Calu3 (cell line): ENCODE measurements at regions not wholly inside any gene's neighbourhood (a gene's known extent, or its start where the extent isn't known, plus 50 kb on each side); places are given as distances from the start of the nearest gene placed in this dataset.

Experiments used
- BruUV-seq: library from RNA; stranded (reverse); fragments of 400-500 nt; replicated peaks from 2 replicates; lab custom pipeline; 2021; lab: Mats Ljungman, UMichigan
- CTCF ChIA-PET: fragments of 300-600 bp; sonication (Branson Sonifier 250); formaldehyde crosslinking; loops from one replicate; lab custom pipeline; 2022; ENCODE audit warnings: antibody characterized with exemption; lab: Charles Lee
- DNase-seq: peaks from one replicate; pipeline ENCODE4 v3.0.0; 2022
- H3K27ac Mint-ChIP-seq: one replicate; pipeline ENCODE4 v1.8.0; 2022; ENCODE audit warnings: mixed read lengths; ENCODE audit not compliant: unreplicated experiment
- H3K27me3 Mint-ChIP-seq: one replicate; pipeline ENCODE4 v1.8.0; 2022; ENCODE audit warnings: mixed read lengths; ENCODE audit not compliant: unreplicated experiment
- H3K36me3 Mint-ChIP-seq: one replicate; pipeline ENCODE4 v1.8.0; 2022; ENCODE audit warnings: mild to moderate bottlenecking, moderate library complexity, mixed read lengths; ENCODE audit not compliant: insufficient read depth, unreplicated experiment
- H3K4me1 Mint-ChIP-seq: one replicate; pipeline ENCODE4 v1.8.0; 2022; ENCODE audit warnings: mild to moderate bottlenecking, low read depth, mixed read lengths; ENCODE audit not compliant: unreplicated experiment
- H3K4me3 Mint-ChIP-seq: one replicate; pipeline ENCODE4 v1.8.0; 2022; ENCODE audit warnings: mild to moderate bottlenecking, low read depth, moderate library complexity, mixed read lengths; ENCODE audit not compliant: unreplicated experiment
- H3K9me3 Mint-ChIP-seq: one replicate; pipeline ENCODE4 v1.8.0; 2022; ENCODE audit warnings: low read depth, mixed read lengths; ENCODE audit not compliant: unreplicated experiment
- intact Hi-C: fragments of 100-400 bp; cut with micrococcal nuclease; formaldehyde crosslinking; loops from one replicate; pipeline ENCODE4 v1.10.0; 2022; ENCODE audit not compliant: unreplicated experiment
- TF ChIP-seq, protein P1 (sequence below): fragments of 200-600 bp; IDR thresholded peaks from one replicate; pipeline ENCODE4 v1.8.0; 2022; ENCODE audit warnings: antibody characterized with exemption; ENCODE audit not compliant: unreplicated experiment

DNA sequence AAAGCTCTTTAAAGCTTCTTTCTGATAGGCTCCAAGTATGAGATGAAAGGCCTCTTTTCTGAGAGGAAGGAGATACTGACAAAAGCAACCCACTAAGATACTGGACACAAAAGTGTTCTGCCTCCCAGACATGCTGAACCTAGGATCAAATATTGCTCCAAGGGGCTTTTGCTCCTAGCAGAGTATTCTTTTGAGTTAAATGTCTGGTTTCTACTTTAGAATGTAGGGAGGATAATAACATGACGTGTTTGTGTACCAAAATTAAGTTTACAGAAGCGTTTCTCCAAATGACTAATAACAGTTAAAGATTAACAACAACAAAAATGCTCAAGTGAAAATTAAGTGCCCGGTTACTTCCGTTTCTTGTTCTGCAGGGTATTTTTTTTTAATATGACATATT, 2293.3 kb upstream of the C9orf72 start:
- CTCF ChIA-PET = no interaction called here
- H3K27me3 Mint-ChIP-seq = no peaks in the 10 kb centered on the region
- no peaks in the 10 kb centered on the region for H3K36me3 Mint-ChIP-seq

DNA sequence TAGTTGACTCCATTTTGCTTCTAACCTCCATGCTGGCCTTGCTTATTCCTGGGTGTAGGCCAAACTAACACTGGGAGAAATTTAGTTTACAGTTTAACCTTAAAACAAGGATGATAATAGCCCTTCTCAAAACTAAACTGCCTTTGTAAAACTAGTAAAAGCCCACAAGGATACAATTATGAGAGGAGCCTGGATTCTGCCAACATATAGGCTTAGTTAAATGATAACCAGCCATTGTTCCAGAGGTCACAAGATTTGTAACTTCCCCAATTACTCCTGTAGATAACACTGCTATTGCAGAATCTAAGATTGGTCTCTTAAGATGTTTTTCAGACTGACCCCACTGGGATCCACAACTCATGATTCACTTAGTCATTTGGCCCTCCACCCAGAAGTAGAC, 2300.3 kb upstream of the C9orf72 start:
- TF ChIP-seq, protein P1, sequence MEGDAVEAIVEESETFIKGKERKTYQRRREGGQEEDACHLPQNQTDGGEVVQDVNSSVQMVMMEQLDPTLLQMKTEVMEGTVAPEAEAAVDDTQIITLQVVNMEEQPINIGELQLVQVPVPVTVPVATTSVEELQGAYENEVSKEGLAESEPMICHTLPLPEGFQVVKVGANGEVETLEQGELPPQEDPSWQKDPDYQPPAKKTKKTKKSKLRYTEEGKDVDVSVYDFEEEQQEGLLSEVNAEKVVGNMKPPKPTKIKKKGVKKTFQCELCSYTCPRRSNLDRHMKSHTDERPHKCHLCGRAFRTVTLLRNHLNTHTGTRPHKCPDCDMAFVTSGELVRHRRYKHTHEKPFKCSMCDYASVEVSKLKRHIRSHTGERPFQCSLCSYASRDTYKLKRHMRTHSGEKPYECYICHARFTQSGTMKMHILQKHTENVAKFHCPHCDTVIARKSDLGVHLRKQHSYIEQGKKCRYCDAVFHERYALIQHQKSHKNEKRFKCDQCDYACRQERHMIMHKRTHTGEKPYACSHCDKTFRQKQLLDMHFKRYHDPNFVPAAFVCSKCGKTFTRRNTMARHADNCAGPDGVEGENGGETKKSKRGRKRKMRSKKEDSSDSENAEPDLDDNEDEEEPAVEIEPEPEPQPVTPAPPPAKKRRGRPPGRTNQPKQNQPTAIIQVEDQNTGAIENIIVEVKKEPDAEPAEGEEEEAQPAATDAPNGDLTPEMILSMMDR = no peak
- DNase-seq = no peak
- BruUV-seq = no TSS peak
- Mint-ChIP-seq H3K36me3 (peaks cover 10% of the 10 kb centered on the region), H3K4me1 (peaks cover 9% of the 10 kb centered on the region), H3K4me3 (no peak overlapping the region), H3K9me3 (no peaks in the 10 kb centered on the region), H3K27ac (peak overlapping the region; percentile 69), H3K27me3 (no peaks in the 10 kb centered on the region)
- CTCF ChIA-PET = no interaction called here
- intact Hi-C loops = no loop called here

More for the DNA sequence above, 2293.3 kb upstream of the C9orf72 start:
- intact Hi-C loops = no loop called here
- Mint-ChIP-seq H3K9me3 (no peaks in the 10 kb centered on the region), H3K4me3 (no peak overlapping the region), H3K27ac (no peak overlapping the region), H3K4me1 (peaks cover 9% of the 10 kb centered on the region)
- TF ChIP-seq, protein P1 = no peak
- BruUV-seq = no TSS peak
- no peak for DNase-seq

DNA sequence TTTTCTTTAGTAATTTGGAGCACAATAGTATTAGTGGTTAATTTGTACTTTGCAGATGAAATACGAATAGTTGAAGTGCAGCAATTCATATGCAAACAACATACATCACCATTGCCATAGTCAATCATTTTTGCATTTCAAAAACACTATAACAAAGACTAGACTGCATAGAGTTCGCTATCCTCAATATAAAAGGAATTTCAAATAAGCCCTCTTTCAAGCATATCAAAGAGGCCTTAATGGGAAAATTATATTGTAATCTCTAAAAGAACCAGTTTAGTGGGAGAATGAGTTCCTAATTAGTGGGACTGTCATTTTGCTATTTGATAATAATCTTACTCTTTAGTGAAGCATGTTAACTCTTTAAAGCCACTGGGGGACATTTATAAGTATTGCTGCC, 2302.3 kb upstream of the C9orf72 start:
- Mint-ChIP-seq H3K4me3 (no peak overlapping the region), H3K9me3 (no peaks in the 10 kb centered on the region), H3K27ac (no peak overlapping the region), H3K27me3 (no peaks in the 10 kb centered on the region), H3K36me3 (peaks cover 10% of the 10 kb centered on the region), H3K4me1 (peaks cover 9% of the 10 kb centered on the region)
- intact Hi-C loops = no loop called here
- CTCF ChIA-PET = no interaction called here
- DNase-seq = no peak
- BruUV-seq = no TSS peak
- TF ChIP-seq, protein P1 = no peak

DNA sequence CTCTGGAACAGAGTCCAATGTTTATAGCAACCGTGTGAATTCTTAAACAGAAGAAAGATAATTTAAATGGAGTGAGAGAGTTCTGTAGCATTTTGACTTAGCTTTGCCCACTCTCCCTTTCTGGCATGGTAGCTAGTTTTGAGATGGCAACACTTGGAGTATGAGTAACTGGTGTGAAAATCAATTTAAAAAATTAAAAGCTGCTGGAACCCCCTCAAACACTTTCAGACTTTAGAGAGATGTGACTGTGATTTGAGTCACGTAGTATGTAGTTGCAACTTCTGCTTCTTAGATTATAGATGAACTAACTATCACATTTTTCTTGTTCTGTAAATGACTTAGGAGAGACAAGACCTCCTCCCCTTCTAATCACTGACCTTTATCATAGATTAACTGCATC, 2309.5 kb upstream of the C9orf72 start:
- CTCF ChIA-PET = no interaction called here
- TF ChIP-seq, protein P1 = no peak
- BruUV-seq = no TSS peak
- intact Hi-C loops = no loop called here
- Mint-ChIP-seq H3K9me3 (peaks cover 2% of the 10 kb centered on the region), H3K4me3 (no peak overlapping the region), H3K4me1 (no peaks in the 10 kb centered on the region), H3K36me3 (no peaks in the 10 kb centered on the region), H3K27ac (no peak overlapping the region), H3K27me3 (no peaks in the 10 kb centered on the region)
- DNase-seq = no peak
